ENCODE measurements at regions not wholly inside any gene's neighbourhood (a gene's known extent, or its start where the extent isn't known, plus 50 kb on each side); places are given as distances from the start of the nearest gene placed in this dataset.

DNA sequence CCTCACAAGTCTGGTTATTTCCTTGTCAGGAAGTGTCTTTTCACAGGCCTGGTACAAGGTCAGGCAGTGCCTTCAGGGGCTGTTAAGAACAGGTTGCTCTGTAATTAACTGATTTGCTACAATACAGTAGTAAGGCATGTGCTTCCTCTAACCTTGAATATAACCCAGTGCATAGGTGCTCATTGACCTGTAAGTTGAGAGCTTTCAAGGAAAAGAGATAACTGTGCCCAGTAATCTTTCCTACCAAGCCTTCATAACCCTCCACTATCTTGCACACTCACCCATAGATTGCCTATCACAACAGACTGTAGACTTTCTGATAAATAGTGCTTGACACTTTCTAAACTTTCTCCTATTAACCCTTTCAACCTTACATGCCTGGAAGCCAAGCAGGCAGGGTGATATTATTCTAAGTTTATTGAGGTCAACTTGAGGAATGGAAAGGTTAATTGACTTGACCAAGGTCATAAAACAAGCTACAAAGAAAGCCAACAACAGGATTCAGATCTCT, 148.1 kb downstream of the PPARGC1A start:
- Histone ChIP-seq H3K27ac (no peak overlapping the region), H3K27me3 (no peaks in the 10 kb centered on the region), H3K4me1 (no peaks in the 10 kb centered on the region), H3K4me3 (no peak overlapping the region), H3K9me3 (peaks cover 0 to 5% of the 10 kb centered on the region in 2 donors), H3K36me3 (no peaks in the 10 kb centered on the region)
- DNase-seq (no peak), ATAC-seq (no peak)
- TF ChIP-seq, protein P1, sequence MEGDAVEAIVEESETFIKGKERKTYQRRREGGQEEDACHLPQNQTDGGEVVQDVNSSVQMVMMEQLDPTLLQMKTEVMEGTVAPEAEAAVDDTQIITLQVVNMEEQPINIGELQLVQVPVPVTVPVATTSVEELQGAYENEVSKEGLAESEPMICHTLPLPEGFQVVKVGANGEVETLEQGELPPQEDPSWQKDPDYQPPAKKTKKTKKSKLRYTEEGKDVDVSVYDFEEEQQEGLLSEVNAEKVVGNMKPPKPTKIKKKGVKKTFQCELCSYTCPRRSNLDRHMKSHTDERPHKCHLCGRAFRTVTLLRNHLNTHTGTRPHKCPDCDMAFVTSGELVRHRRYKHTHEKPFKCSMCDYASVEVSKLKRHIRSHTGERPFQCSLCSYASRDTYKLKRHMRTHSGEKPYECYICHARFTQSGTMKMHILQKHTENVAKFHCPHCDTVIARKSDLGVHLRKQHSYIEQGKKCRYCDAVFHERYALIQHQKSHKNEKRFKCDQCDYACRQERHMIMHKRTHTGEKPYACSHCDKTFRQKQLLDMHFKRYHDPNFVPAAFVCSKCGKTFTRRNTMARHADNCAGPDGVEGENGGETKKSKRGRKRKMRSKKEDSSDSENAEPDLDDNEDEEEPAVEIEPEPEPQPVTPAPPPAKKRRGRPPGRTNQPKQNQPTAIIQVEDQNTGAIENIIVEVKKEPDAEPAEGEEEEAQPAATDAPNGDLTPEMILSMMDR (IDR thresholded peaks at IDR 0.05): no peak
- intact Hi-C loops (cut with DNase I): no loop called here

DNA sequence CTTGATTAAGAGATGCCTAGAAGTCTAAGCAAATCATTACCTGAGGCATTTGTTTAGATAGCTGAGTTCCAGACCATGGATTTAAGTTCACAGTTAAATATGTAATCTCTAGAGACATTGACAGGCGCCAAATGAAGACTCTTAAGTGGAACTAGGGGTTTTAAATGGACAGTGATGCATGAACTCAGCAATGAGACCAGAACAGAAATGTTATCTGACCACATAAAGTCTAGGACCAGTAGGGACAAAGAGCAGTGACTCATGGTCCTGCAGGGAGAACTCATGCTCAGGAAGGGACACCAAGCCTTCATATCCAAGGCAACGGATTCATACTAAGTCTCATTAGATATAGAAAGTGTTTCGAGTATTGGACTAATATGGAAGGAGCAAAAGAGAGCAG, 152.3 kb downstream of the PPARGC1A start:
- DNase-seq (no peak), ATAC-seq (no peak)
- H3K27ac ChIP-seq: no peak overlapping the region
- no peak overlapping the region for H3K4me3 ChIP-seq
- H3K4me1 ChIP-seq: no peaks in the 10 kb centered on the region
- H3K27me3 ChIP-seq: no peaks in the 10 kb centered on the region
- intact Hi-C loops (cut with DNase I): no loop called here
- TF ChIP-seq, protein P1 (IDR thresholded peaks at IDR 0.05): no peak
- H3K9me3 ChIP-seq: no peaks in the 10 kb centered on the region
- no peaks in the 10 kb centered on the region for H3K36me3 ChIP-seq

DNA sequence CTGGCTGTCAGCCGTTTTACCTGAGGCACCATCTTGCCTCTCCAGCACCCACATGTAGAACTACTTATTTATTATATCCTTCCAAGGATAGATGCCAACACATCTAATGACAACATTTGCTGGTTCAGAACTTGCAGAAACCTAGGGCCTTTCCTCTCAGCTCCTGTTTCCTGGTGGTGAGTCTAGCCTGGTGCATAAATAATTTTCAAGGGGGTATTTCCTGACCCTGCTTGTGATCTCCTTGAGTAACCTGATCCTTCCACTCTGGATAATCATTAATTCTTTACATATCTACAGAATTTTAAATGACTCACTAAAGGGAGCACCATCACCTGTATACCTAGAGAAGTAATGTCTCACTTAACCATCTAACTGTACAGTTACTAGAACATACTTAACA, 153.4 kb downstream of the PPARGC1A start:
- H3K36me3 ChIP-seq: no peaks in the 10 kb centered on the region

DNA sequence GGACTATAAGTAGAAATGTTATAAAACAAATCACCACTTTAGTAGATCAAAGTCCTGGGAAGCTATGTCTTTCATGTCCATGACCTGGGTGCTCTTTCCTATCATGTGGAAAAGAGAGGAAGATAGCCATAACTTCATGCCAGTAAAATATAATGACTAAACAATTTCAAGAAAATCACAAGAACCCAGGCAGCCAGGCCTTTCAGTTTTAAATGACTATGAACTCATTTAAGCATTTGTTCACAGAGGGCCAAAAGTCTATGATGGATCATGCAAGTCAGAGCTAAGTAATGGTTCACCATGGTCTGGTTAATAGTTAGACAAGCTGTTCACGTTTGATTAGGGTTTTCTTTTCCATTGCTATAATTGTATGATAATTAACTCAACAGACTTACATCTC, 155.8 kb downstream of the PPARGC1A start:
- Histone ChIP-seq H3K9me3 (no peaks in the 10 kb centered on the region), H3K4me3 (no peak overlapping the region), H3K27ac (no peak overlapping the region), H3K4me1 (no peaks in the 10 kb centered on the region), H3K36me3 (no peaks in the 10 kb centered on the region), H3K27me3 (no peaks in the 10 kb centered on the region)
- no peak for ATAC-seq
- TF ChIP-seq, protein P1 (IDR thresholded peaks at IDR 0.05): no peak
- no peak for DNase-seq
- intact Hi-C loops (cut with DNase I): no loop called here

More for the DNA sequence above, 153.4 kb downstream of the PPARGC1A start:
- Histone ChIP-seq H3K4me1 (no peaks in the 10 kb centered on the region), H3K27me3 (no peaks in the 10 kb centered on the region), H3K4me3 (no peak overlapping the region), H3K27ac (no peak overlapping the region), H3K9me3 (no peaks in the 10 kb centered on the region)
- DNase-seq (no peak), ATAC-seq (no peak)
- intact Hi-C loops (cut with DNase I): no loop called here
- TF ChIP-seq, protein P1 (IDR thresholded peaks at IDR 0.05): no peak

DNA sequence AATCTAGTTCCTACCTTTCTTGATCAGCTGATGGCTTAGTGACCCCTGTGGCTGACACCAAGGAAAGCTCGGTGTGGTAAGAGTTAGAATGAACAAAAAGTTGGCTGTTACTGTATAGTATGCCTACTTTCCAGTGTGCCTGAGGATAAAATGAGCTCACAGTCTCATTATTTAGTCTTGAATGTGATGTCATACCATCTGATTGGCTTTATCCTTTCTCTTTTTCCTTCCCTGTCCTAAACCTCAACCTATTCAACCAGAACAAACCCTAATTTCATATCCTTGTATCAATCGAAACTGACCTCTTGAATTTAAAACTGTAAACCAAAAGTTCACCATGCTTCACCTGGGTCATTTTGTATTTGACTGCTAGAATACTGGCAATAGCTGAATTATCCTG, 156.4 kb downstream of the PPARGC1A start:
- H3K4me3 ChIP-seq: no peak overlapping the region
- no peaks in the 10 kb centered on the region for H3K4me1 ChIP-seq
- no peak for DNase-seq
- no peaks in the 10 kb centered on the region for H3K27me3 ChIP-seq
- H3K27ac ChIP-seq: no peak overlapping the region
- H3K9me3 ChIP-seq: no peaks in the 10 kb centered on the region
- ATAC-seq: no peak
- H3K36me3 ChIP-seq: no peaks in the 10 kb centered on the region
- TF ChIP-seq, protein P1 (IDR thresholded peaks at IDR 0.05): no peak
- intact Hi-C loops (cut with DNase I): no loop called here
